Osteocyte (in vitro differentiated cells): ENCODE measurements at regions not wholly inside any gene's neighbourhood (a gene's known extent, or its start where the extent isn't known, plus 50 kb on each side); places are given as distances from the start of the nearest gene placed in this dataset.

ENCODE experiments used
- DNase-seq: peaks from one replicate; pipeline ENCODE4 v3.0.0; 2021; ENCODE audit warnings: mixed read lengths; ENCODE audit not compliant: unreplicated experiment; ENCODE audit errors: extremely low spot score
- H3K27ac Mint-ChIP-seq: one replicate; pipeline ENCODE4 v1.8.0; 2021; ENCODE audit warnings: mild to moderate bottlenecking, mixed read lengths; ENCODE audit not compliant: unreplicated experiment
- H3K27me3 Mint-ChIP-seq: one replicate; pipeline ENCODE4 v1.8.0; 2021; ENCODE audit warnings: mixed read lengths; ENCODE audit not compliant: unreplicated experiment
- H3K36me3 Mint-ChIP-seq: one replicate; pipeline ENCODE4 v1.8.0; 2021; ENCODE audit warnings: mixed read lengths; ENCODE audit not compliant: unreplicated experiment
- H3K4me1 Mint-ChIP-seq: one replicate; pipeline ENCODE4 v1.8.0; 2021; ENCODE audit warnings: mixed read lengths; ENCODE audit not compliant: unreplicated experiment
- H3K4me3 Mint-ChIP-seq: one replicate; pipeline ENCODE4 v1.8.0; 2021; ENCODE audit warnings: mild to moderate bottlenecking, moderate library complexity, mixed read lengths; ENCODE audit not compliant: unreplicated experiment
- H3K9me3 Mint-ChIP-seq: one replicate; pipeline ENCODE4 v1.8.0; 2021; ENCODE audit warnings: mixed read lengths; ENCODE audit not compliant: unreplicated experiment
- TF ChIP-seq, protein P1 (sequence below): fragments of 200-600 bp; sonication (generic); IDR thresholded peaks from 2 replicates; pipeline ENCODE4 v1.5.0; 2021; ENCODE audit warnings: antibody characterized with exemption, mild to moderate bottlenecking, moderate library complexity

DNA sequence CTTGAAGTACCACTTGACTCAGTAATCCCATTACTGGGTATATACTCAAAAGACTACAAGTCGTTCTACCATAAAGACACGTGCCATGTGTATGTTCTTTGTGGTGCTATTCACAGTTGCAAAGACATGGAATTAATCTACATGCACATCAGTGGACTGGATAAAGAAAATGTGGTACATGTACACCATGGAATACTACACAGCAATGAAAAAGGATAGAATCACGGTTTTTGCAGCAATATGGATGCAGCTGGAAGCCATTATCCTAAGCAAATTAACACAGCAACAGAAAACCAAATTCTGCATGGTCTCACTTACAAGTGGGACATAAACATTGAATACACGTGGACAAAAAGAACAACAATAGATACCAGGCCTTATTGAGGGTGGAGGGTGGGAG, 583.4 kb upstream of the CELF2 start:
- Mint-ChIP-seq H3K4me1 (no peaks in the 10 kb centered on the region), H3K9me3 (peaks cover 3% of the 10 kb centered on the region)
- TF ChIP-seq, protein P1, sequence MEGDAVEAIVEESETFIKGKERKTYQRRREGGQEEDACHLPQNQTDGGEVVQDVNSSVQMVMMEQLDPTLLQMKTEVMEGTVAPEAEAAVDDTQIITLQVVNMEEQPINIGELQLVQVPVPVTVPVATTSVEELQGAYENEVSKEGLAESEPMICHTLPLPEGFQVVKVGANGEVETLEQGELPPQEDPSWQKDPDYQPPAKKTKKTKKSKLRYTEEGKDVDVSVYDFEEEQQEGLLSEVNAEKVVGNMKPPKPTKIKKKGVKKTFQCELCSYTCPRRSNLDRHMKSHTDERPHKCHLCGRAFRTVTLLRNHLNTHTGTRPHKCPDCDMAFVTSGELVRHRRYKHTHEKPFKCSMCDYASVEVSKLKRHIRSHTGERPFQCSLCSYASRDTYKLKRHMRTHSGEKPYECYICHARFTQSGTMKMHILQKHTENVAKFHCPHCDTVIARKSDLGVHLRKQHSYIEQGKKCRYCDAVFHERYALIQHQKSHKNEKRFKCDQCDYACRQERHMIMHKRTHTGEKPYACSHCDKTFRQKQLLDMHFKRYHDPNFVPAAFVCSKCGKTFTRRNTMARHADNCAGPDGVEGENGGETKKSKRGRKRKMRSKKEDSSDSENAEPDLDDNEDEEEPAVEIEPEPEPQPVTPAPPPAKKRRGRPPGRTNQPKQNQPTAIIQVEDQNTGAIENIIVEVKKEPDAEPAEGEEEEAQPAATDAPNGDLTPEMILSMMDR: no peak

DNA sequence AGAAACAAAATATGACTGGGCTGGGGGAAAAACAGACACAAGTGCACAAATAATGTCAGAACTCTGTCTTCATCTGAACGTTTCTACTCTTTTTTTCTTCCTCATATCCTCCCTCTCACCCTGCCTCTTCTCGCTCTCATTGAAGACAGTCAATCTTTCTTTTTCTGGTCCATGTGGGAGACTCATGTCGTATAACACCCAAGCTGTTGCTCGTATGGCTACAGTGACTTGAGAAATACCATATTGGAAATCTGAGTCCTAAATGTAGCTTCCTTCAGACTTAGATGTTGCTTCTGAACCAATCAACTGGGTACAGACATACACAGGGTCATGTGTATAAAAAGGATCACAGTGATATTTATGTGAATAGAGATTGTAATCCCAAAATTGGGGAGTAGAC, 579.8 kb upstream of the CELF2 start:
- TF ChIP-seq, protein P1: no peak
- Mint-ChIP-seq H3K4me1 (no peaks in the 10 kb centered on the region), H3K36me3 (no peaks in the 10 kb centered on the region), H3K27ac (no peak overlapping the region), H3K4me3 (no peak overlapping the region), H3K9me3 (peaks cover 3% of the 10 kb centered on the region), H3K27me3 (peaks cover 18% of the 10 kb centered on the region)
- no peak for DNase-seq

More for the DNA sequence above, 583.4 kb upstream of the CELF2 start:
- DNase-seq: no peak
- Mint-ChIP-seq H3K27ac (no peak overlapping the region), H3K27me3 (peaks cover 12% of the 10 kb centered on the region), H3K4me3 (no peak overlapping the region), H3K36me3 (no peaks in the 10 kb centered on the region)

DNA sequence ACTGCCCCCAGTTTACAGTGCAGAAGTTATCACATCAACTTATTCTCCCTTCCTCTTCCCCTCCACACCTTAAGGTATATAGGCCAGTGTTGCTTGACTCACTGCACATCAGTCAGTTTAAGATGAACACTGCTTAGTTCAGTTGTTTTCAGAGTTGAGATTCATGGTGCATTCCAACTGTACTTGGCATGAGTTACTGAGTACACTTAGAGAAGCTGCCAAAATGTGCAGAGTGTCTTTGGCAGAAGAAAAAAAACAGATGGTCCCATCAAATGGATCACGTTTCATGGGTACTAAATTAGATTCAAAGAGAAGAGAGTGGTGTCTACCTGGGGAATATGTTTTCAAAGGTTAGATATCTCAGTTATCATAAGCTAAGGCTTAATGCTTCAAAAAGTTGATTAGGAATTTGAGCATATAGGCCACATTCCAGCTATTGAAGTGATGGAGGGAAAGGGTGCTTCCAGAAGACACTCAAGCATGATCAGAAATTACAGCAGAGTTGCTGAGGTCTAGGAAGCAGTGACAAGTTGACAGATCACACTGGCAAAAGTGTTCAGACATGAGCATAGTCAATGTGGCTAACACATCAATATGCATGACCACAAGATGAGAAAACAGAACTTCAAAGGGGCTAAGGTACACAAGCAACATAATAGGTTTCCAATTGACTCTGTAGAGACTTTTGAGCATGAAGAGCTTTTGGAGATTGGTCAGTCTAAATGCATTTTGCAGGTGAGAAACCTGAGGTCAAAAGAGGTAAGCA, 579.2 kb upstream of the CELF2 start:
- H3K4me3 Mint-ChIP-seq: no peak overlapping the region
- TF ChIP-seq, protein P1: no peak
- H3K27me3 Mint-ChIP-seq: peaks cover 18% of the 10 kb centered on the region
- DNase-seq: no peak
- no peaks in the 10 kb centered on the region for H3K4me1 Mint-ChIP-seq
- no peaks in the 10 kb centered on the region for H3K36me3 Mint-ChIP-seq
- peaks cover 3% of the 10 kb centered on the region for H3K9me3 Mint-ChIP-seq
- no peak overlapping the region for H3K27ac Mint-ChIP-seq

DNA sequence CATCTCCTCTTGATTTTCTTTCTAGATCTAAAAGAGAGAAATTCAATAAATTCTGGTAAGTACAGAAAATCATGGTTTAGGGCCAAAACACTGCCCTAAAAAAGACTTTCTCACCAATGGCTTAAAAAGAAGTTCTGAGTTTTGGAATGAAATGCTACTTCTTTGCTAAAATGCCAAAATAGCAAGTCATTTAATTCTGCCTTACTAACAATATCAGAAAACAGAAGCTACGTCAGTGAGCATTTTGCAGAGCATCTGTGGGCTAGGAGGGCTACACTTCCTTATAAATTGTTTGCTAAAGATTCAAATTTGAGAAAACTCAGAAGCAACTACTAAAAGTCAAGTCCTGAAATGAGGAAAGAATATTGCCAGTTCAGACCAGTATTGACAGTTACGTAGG, 560.8 kb upstream of the CELF2 start:
- TF ChIP-seq, protein P1: no peak
- Mint-ChIP-seq H3K27ac (no peak overlapping the region), H3K27me3 (no peaks in the 10 kb centered on the region), H3K9me3 (peaks cover 9% of the 10 kb centered on the region), H3K4me3 (no peak overlapping the region), H3K4me1 (no peaks in the 10 kb centered on the region), H3K36me3 (peaks cover 2% of the 10 kb centered on the region)
- DNase-seq: no peak

DNA sequence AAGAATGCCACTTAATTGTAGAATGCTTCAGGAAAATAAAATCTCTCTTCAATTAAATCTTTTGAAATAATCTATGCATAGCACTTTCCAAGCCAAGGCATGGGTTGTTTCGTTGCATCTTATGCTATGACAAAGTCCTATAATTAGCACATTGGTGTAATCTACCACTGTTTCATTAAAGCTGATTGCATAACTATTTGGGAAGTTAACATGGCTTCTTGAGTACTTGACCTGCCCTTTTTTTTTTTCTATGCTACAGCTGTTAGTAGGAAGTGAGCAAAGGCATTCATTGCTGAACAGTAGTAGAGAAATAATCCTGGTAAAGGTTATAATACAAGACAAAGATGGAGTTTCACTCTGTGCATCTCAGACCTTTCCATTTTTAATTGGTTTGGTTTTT, 557.2 kb upstream of the CELF2 start:
- H3K27ac Mint-ChIP-seq: no peak overlapping the region
- TF ChIP-seq, protein P1: no peak
- H3K4me1 Mint-ChIP-seq: peaks cover 2% of the 10 kb centered on the region
- no peak for DNase-seq
- no peak overlapping the region for H3K4me3 Mint-ChIP-seq
- H3K9me3 Mint-ChIP-seq: no peaks in the 10 kb centered on the region
- H3K27me3 Mint-ChIP-seq: no peaks in the 10 kb centered on the region
- peaks cover 2% of the 10 kb centered on the region for H3K36me3 Mint-ChIP-seq
